ENCODE measurements at regions not wholly inside any gene's neighbourhood (a gene's known extent, or its start where the extent isn't known, plus 50 kb on each side); places are given as distances from the start of the nearest gene placed in this dataset.

DNA sequence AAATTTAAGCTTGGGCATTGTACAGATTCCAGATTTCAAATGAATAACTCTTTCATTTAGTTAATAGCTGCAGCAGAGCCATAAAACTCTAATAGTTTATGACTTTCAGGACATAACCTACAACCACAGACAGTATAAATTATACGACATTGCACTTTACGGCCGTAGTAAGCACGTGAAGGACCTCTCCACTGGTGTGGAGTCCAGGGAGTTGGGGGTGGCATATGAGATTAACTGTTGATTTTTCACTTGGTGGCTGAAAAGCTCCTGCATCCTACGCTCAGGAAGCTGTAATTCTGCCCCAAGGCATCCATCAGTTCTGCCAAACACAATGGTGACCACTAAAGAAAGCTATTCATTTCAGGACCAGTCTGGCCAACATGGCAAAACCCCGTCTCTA lies 376.2 kb downstream of the SOX11 start:
- no peak overlapping the region for H3K4me3 ChIP-seq (ENCODE audit: low read depth, low read length)
- no peaks in the 10 kb centered on the region for H3K36me3 ChIP-seq (ENCODE audit: control insufficient read depth, insufficient read depth, low read length)
- DNase-seq (ENCODE audit: low read depth), result no peak
- ChIA-PET CTCF (no interaction called here), POLR2A (no interaction called here)
- H3K27me3 ChIP-seq (ENCODE audit: control insufficient read depth, insufficient read depth, low read length), result no peaks in the 10 kb centered on the region
- TF ChIP-seq, protein P1, sequence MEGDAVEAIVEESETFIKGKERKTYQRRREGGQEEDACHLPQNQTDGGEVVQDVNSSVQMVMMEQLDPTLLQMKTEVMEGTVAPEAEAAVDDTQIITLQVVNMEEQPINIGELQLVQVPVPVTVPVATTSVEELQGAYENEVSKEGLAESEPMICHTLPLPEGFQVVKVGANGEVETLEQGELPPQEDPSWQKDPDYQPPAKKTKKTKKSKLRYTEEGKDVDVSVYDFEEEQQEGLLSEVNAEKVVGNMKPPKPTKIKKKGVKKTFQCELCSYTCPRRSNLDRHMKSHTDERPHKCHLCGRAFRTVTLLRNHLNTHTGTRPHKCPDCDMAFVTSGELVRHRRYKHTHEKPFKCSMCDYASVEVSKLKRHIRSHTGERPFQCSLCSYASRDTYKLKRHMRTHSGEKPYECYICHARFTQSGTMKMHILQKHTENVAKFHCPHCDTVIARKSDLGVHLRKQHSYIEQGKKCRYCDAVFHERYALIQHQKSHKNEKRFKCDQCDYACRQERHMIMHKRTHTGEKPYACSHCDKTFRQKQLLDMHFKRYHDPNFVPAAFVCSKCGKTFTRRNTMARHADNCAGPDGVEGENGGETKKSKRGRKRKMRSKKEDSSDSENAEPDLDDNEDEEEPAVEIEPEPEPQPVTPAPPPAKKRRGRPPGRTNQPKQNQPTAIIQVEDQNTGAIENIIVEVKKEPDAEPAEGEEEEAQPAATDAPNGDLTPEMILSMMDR (IDR thresholded peaks at IDR 0.05; ENCODE audit: insufficient read depth, low read depth, low read length), result no peak

DNA sequence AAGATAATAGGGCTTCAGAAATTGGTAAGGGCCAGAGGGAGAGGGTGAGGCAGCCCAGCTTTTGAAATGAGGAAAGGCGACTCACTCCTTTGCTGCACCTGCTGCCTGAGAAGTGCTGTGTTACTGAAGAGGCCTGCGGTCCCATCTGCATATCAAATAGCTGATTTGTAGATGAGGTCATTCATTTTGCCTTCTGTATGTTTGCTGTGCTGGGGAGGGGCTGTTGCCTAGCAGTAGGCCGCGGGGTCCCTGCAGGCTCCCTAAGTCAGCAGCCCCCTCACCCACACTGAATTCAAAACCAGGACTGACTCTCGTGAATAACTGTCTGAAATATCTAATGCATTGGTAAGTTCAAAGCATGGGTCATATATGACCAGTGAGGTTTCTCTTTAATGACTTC lies 377.2 kb downstream of the SOX11 start:
- Histone ChIP-seq H3K4me3 (ENCODE audit: low read depth, low read length) (no peak overlapping the region), H3K36me3 (ENCODE audit: control insufficient read depth, insufficient read depth, low read length) (no peaks in the 10 kb centered on the region), H3K27me3 (ENCODE audit: control insufficient read depth, insufficient read depth, low read length) (no peaks in the 10 kb centered on the region)
- DNase-seq (ENCODE audit: low read depth), result no peak
- TF ChIP-seq, protein P1 (IDR thresholded peaks at IDR 0.05; ENCODE audit: insufficient read depth, low read depth, low read length), result no peak
- ChIA-PET POLR2A (no interaction called here), CTCF (no interaction called here)

DNA sequence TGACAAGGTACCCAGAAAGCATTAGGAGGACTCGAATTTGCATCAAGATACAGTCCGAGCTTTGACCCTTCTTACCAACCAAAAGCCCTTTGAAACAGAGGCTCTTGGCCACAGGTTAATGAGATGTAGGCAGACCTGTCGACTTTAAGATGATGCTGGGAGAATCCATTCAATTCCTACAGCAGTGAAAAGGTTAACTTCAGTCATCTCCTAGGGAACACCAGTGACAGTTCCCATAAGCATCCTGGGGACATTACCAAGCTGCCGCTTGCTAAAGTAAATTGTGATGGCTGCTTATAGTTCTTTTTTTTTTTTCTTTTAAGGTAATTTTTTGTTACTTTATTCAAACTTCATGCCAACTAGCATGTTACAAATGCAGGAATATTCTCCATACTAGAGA lies 379.3 kb downstream of the SOX11 start:
- no peak overlapping the region for H3K4me3 ChIP-seq (ENCODE audit: low read depth, low read length)
- H3K27me3 ChIP-seq (ENCODE audit: control insufficient read depth, insufficient read depth, low read length), result no peaks in the 10 kb centered on the region
- DNase-seq (ENCODE audit: low read depth), result no peak
- TF ChIP-seq, protein P1 (IDR thresholded peaks at IDR 0.05; ENCODE audit: insufficient read depth, low read depth, low read length), result no peak
- no peaks in the 10 kb centered on the region for H3K36me3 ChIP-seq (ENCODE audit: control insufficient read depth, insufficient read depth, low read length)
- CTCF ChIA-PET, result no interaction called here
- POLR2A ChIA-PET, result no interaction called here

DNA sequence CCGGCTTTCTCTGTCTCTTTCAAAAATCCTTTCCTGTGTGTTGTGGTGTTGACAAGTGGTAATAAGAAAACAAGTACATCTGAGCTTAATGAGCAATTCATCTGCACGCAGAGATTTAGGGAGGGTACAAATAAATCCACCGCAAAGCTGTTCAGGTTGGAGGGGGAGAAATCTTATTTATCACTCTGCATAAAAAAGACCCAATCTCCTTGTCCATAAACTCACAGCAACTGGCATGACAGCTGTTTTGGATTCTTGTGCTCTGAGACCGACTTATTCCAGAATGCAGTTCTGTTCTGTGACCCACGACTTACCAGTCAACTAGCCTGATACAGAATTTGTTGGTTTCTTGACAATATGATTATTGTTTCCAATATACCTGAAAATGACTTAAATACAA lies 380.1 kb downstream of the SOX11 start:
- TF ChIP-seq, protein P1 (IDR thresholded peaks at IDR 0.05; ENCODE audit: insufficient read depth, low read depth, low read length), result no peak
- H3K4me3 ChIP-seq (ENCODE audit: low read depth, low read length), result no peak overlapping the region
- ChIA-PET POLR2A (no interaction called here), CTCF (no interaction called here)
- no peaks in the 10 kb centered on the region for H3K36me3 ChIP-seq (ENCODE audit: control insufficient read depth, insufficient read depth, low read length)
- DNase-seq (ENCODE audit: low read depth), result no peak
- no peaks in the 10 kb centered on the region for H3K27me3 ChIP-seq (ENCODE audit: control insufficient read depth, insufficient read depth, low read length)

DNA sequence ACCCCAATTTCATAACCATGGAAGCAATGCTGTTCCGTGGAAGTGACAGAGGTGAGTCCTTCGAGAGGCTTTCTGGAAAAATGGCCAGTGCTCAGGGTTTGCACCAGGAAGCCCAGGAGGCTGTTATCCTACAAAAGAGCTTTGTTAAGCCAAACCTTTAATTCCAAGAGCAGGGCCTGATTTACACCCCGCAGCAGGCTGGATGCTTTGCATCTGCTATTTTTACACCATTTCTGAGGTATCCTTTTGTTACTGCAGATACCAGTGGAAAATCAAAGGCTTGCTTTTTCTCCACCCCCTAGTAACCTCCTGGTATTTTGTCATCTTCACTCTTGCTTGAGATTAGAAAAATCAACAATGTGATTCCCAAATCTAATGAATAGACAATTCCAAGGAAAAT lies 380.6 kb downstream of the SOX11 start:
- CTCF ChIA-PET, result no interaction called here

More for the DNA sequence above, 380.6 kb downstream of the SOX11 start:
- POLR2A ChIA-PET, result no interaction called here
- no peaks in the 10 kb centered on the region for H3K27me3 ChIP-seq (ENCODE audit: control insufficient read depth, insufficient read depth, low read length)
- no peak for DNase-seq (ENCODE audit: low read depth)
- TF ChIP-seq, protein P1 (IDR thresholded peaks at IDR 0.05; ENCODE audit: insufficient read depth, low read depth, low read length), result no peak
- H3K36me3 ChIP-seq (ENCODE audit: control insufficient read depth, insufficient read depth, low read length), result no peaks in the 10 kb centered on the region
- H3K4me3 ChIP-seq (ENCODE audit: low read depth, low read length), result no peak overlapping the region
